Mammary epithelial cell (primary cell): ENCODE measurements at regions not wholly inside any gene's neighbourhood (a gene's known extent, or its start where the extent isn't known, plus 50 kb on each side); places are given as distances from the start of the nearest gene placed in this dataset.

Source experiments
- EZH2 ChIP-seq: IDR thresholded peaks from 2 replicates; pipeline ENCODE4 v1.6.1; 2012; ENCODE audit warnings: low read length, inconsistent platforms, borderline replicate concordance
- TF ChIP-seq, protein P1 (sequence below), 2 donors: IDR thresholded peaks in 1 of 2; conservative IDR thresholded peaks in 1 of 2; 2 replicates each; pipeline ENCODE4 v1.5.1; 2011 to 2012; ENCODE audit warnings: inconsistent platforms in 2 of 2, low read length in 2 of 2, mild to moderate bottlenecking in 2 of 2, control low read depth in 1 of 2, low read depth in 1 of 2; ENCODE audit not compliant: insufficient read depth in 1 of 2; ENCODE audit errors: extremely low read depth in 1 of 2

DNA sequence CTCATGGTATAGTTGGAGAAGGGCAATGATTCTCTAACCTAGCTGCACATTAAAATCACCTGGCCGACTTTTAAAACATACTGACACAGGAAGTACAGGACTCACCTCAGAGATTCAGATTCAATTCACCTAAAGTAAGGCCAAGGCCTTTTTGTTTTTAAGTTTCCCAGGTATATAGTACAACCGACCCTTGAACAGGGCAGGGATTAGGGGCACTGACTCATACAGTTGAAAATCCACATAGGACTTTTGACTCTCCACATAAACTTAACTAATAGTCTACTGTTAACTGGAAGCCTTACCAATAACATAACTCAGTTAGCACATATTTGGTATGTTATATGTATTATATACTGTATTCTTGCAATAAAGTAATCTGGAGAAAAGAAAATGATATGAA is 129.5 kb upstream of the ABI3BP start:
- TF ChIP-seq, protein P1, sequence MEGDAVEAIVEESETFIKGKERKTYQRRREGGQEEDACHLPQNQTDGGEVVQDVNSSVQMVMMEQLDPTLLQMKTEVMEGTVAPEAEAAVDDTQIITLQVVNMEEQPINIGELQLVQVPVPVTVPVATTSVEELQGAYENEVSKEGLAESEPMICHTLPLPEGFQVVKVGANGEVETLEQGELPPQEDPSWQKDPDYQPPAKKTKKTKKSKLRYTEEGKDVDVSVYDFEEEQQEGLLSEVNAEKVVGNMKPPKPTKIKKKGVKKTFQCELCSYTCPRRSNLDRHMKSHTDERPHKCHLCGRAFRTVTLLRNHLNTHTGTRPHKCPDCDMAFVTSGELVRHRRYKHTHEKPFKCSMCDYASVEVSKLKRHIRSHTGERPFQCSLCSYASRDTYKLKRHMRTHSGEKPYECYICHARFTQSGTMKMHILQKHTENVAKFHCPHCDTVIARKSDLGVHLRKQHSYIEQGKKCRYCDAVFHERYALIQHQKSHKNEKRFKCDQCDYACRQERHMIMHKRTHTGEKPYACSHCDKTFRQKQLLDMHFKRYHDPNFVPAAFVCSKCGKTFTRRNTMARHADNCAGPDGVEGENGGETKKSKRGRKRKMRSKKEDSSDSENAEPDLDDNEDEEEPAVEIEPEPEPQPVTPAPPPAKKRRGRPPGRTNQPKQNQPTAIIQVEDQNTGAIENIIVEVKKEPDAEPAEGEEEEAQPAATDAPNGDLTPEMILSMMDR (conservative IDR thresholded peaks at IDR 0.05 in 1 of 2, IDR thresholded peaks at IDR 0.05 in 1 of 2; ENCODE audit: extremely low read depth in 1 of 2, insufficient read depth in 1 of 2, low read depth in 1 of 2, low read length in 2 of 2): no peak
- TF ChIP-seq EZH2: no peak
